Ovary (tissue), 7 donors: ENCODE measurements at regions not wholly inside any gene's neighbourhood (a gene's known extent, or its start where the extent isn't known, plus 50 kb on each side); places are given as distances from the start of the nearest gene placed in this dataset.

ENCODE experiments used
- DNase-seq, 5 donors: peaks; one replicate each; pipeline ENCODE4 v3.0.0-alpha.2; 2019 to 2020
- H3K27ac ChIP-seq, 2 donors: fragments of 200-600 bp; one replicate each; pipeline versions ENCODE4 v1.5.1 to v1.8.0; 2019 to 2022
- H3K27me3 ChIP-seq: fragments of 200-600 bp; one replicate; pipeline ENCODE4 v1.8.0; 2022
- H3K36me3 ChIP-seq: fragments of 200-600 bp; sonication (generic); one replicate; pipeline ENCODE4 v1.5.1; 2019
- H3K4me1 ChIP-seq: one replicate; pipeline ENCODE4 v1.8.1; 2013; ENCODE audit warnings: mild to moderate bottlenecking, moderate library complexity; ENCODE audit not compliant: insufficient read depth
- H3K4me3 ChIP-seq: fragments of 200-600 bp; sonication (generic); one replicate; pipeline ENCODE4 v1.5.1; 2017
- H3K9me3 ChIP-seq, 2 donors: fragments of 200-600 bp in 1 of 2; sonication (generic) in 1 of 2; one replicate each; pipeline versions ENCODE4 v1.5.1 to v1.8.1; 2013 to 2019; ENCODE audit warnings: mild to moderate bottlenecking in 1 of 2, moderate library complexity in 1 of 2
- CTCF ChIP-seq, 3 donors: fragments of 450-650 bp in 2 of 3; fragments of 200-600 bp in 1 of 3; IDR thresholded peaks; one replicate each; pipeline versions ENCODE4 v1.5.1 to v1.8.0; 2016 to 2022; ENCODE audit warnings: antibody characterized with exemption in 3 of 3, mild to moderate bottlenecking in 1 of 3
- EP300 ChIP-seq: sonication (generic); formaldehyde crosslinking; IDR thresholded peaks from one replicate; pipeline ENCODE4 v1.6.1; 2017; ENCODE audit warnings: antibody characterized with exemption
- POLR2A ChIP-seq: fragments of 450-650 bp; IDR thresholded peaks from one replicate; pipeline ENCODE4 v1.6.1; 2017; ENCODE audit warnings: antibody characterized with exemption, mild to moderate bottlenecking, moderate library complexity
- WGBS, 3 donors: extraction: QIAGEN DNeasy Blood & Tissue Kit in 1 of 3; methylation state at CpG; one replicate each; pipeline versions ENCODE4 v1.1.5 to v1.1.7; 2013 to 2017; 5-methylcytosine and 5-hydroxymethylcytosine counted together
- intact Hi-C, 4 donors: fragments of 100-400 bp; cut with DNase I; formaldehyde crosslinking; loops; one replicate each; pipeline versions ENCODE4 v1.11.0 to v1.15.1; 2022 to 2023
- donor health status: DM: no; HTN: no; CAD: no; lungs with moderate emphysema.
- donor health status: DM: no; HTN: no; CAD: no.
- donor health status: Bipolar disorder and iron deficiency.
- donor health status: DM: no; HTN: no; CAD: no.
- donor health status: DM: yes; HTN: yes; CAD: no.

- 67 to 76% (median 71%) methylated on average over 1 of the region's 1 CpG for WGBS, 3 donors
- TF ChIP-seq POLR2A = no peak
- no peak for TF ChIP-seq CTCF (IDR thresholded peaks at IDR 0.05)
- TF ChIP-seq EP300 = no peak
- no peak overlapping the region for H3K27ac ChIP-seq
- H3K9me3 ChIP-seq = no peaks in the 10 kb centered on the region
- no peaks in the 10 kb centered on the region for H3K27me3 ChIP-seq
- no peak overlapping the region for H3K4me3 ChIP-seq
- DNase-seq = no peak
- H3K36me3 ChIP-seq = no peaks in the 10 kb centered on the region
- intact Hi-C loops = no loop called here
- H3K4me1 ChIP-seq = no peaks in the 10 kb centered on the region
Observed at GRCh38 chr4:106852426-106852825, 183.7 kb downstream of the DKK2 start.

GRCh38 chr4:106851726-106852125 is 184.4 kb downstream of the DKK2 start:
- no peaks in the 10 kb centered on the region for H3K36me3 ChIP-seq
- TF ChIP-seq CTCF (IDR thresholded peaks at IDR 0.05) = no peak
- no peak for TF ChIP-seq POLR2A
- TF ChIP-seq EP300 = no peak
- H3K4me1 ChIP-seq = no peaks in the 10 kb centered on the region
- WGBS, 3 donors = 3 to 26% (median 20%) methylated on average over 1 of the region's 1 CpG
- H3K27me3 ChIP-seq = no peaks in the 10 kb centered on the region
- intact Hi-C loops = no loop called here
- no peak overlapping the region for H3K4me3 ChIP-seq
- no peak overlapping the region for H3K27ac ChIP-seq
- DNase-seq = no peak
- H3K9me3 ChIP-seq = no peaks in the 10 kb centered on the region

GRCh38 chr4:106850691-106851090 is 185.4 kb downstream of the DKK2 start:
- WGBS, 3 donors = 76 to 86% (median 82%) methylated on average over 2 of the region's 2 CpGs

GRCh38 chr4:106835919-106836318 is 200.2 kb downstream of the DKK2 start:
- no peak overlapping the region for H3K4me3 ChIP-seq
- no peak for DNase-seq
- H3K27me3 ChIP-seq = no peaks in the 10 kb centered on the region
- H3K9me3 ChIP-seq = no peaks in the 10 kb centered on the region
- intact Hi-C loops = no loop called here
- TF ChIP-seq CTCF (IDR thresholded peaks at IDR 0.05) (no peak), EP300 (no peak), POLR2A (no peak)
- H3K27ac ChIP-seq = no peak overlapping the region
- H3K36me3 ChIP-seq = no peaks in the 10 kb centered on the region
- no peaks in the 10 kb centered on the region for H3K4me1 ChIP-seq

More at GRCh38 chr4:106850691-106851090, 185.4 kb downstream of the DKK2 start:
- intact Hi-C loops = no loop called here
- TF ChIP-seq POLR2A (no peak), CTCF (IDR thresholded peaks at IDR 0.05) (no peak), EP300 (no peak)
- Histone ChIP-seq H3K27ac (no peak overlapping the region), H3K27me3 (no peaks in the 10 kb centered on the region), H3K9me3 (no peaks in the 10 kb centered on the region), H3K36me3 (no peaks in the 10 kb centered on the region), H3K4me1 (no peaks in the 10 kb centered on the region), H3K4me3 (no peak overlapping the region)
- no peak for DNase-seq

GRCh38 chr4:106830879-106831278 is 205.2 kb downstream of the DKK2 start:
- Histone ChIP-seq H3K36me3 (no peaks in the 10 kb centered on the region), H3K4me1 (no peaks in the 10 kb centered on the region), H3K27ac (no peak overlapping the region), H3K27me3 (no peaks in the 10 kb centered on the region), H3K9me3 (no peaks in the 10 kb centered on the region), H3K4me3 (no peak overlapping the region)
- no peak for TF ChIP-seq CTCF (IDR thresholded peaks at IDR 0.05)
- no peak for TF ChIP-seq EP300
- no peak for TF ChIP-seq POLR2A
- DNase-seq = no peak
- intact Hi-C loops = no loop called here
